C4-2B (cell line): ENCODE measurements at regions not wholly inside any gene's neighbourhood (a gene's known extent, or its start where the extent isn't known, plus 50 kb on each side); places are given as distances from the start of the nearest gene placed in this dataset.

Experiments used
- ZFX ChIP-seq: fragments of 450-650 bp; IDR thresholded peaks from 2 replicates; pipeline ENCODE4 v1.6.1; 2017
- TF ChIP-seq, protein P1 (sequence below): fragments of 450-650 bp; conservative IDR thresholded peaks from 2 replicates; pipeline ENCODE4 v1.5.1; 2017; ENCODE audit warnings: mild to moderate bottlenecking

DNA sequence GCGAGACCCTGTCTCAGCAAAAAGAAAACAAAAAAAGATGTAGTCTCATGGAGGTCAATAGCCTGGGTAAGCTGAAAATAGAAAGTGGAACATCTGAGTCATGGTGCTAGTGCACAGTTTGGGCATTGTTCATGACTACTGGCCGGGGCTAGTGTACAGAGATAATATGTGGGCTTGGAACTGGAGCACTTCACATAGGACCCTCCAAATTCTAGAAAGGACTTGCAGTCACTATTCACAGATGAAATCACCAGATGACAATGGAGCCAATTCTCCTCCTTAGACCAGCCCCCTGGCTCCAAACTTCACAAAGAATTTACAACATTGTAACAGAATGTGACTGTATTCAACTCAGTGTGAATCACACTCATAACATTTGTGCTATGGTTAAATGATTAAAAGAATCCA lies 367.8 kb upstream of the SLC7A11 start:
- TF ChIP-seq, protein P1, sequence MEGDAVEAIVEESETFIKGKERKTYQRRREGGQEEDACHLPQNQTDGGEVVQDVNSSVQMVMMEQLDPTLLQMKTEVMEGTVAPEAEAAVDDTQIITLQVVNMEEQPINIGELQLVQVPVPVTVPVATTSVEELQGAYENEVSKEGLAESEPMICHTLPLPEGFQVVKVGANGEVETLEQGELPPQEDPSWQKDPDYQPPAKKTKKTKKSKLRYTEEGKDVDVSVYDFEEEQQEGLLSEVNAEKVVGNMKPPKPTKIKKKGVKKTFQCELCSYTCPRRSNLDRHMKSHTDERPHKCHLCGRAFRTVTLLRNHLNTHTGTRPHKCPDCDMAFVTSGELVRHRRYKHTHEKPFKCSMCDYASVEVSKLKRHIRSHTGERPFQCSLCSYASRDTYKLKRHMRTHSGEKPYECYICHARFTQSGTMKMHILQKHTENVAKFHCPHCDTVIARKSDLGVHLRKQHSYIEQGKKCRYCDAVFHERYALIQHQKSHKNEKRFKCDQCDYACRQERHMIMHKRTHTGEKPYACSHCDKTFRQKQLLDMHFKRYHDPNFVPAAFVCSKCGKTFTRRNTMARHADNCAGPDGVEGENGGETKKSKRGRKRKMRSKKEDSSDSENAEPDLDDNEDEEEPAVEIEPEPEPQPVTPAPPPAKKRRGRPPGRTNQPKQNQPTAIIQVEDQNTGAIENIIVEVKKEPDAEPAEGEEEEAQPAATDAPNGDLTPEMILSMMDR, result no peak
- TF ChIP-seq ZFX, result no peak
